ENCODE measurements at regions not wholly inside any gene's neighbourhood (a gene's known extent, or its start where the extent isn't known, plus 50 kb on each side); places are given as distances from the start of the nearest gene placed in this dataset.

GRCh38 chr12:76192416-76192815 lies 107.9 kb upstream of the NAP1L1 start:
- no peak for DNase-seq (ENCODE audit: low read depth in 2 of 2)
- TF ChIP-seq, protein P1, sequence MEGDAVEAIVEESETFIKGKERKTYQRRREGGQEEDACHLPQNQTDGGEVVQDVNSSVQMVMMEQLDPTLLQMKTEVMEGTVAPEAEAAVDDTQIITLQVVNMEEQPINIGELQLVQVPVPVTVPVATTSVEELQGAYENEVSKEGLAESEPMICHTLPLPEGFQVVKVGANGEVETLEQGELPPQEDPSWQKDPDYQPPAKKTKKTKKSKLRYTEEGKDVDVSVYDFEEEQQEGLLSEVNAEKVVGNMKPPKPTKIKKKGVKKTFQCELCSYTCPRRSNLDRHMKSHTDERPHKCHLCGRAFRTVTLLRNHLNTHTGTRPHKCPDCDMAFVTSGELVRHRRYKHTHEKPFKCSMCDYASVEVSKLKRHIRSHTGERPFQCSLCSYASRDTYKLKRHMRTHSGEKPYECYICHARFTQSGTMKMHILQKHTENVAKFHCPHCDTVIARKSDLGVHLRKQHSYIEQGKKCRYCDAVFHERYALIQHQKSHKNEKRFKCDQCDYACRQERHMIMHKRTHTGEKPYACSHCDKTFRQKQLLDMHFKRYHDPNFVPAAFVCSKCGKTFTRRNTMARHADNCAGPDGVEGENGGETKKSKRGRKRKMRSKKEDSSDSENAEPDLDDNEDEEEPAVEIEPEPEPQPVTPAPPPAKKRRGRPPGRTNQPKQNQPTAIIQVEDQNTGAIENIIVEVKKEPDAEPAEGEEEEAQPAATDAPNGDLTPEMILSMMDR (IDR thresholded peaks at IDR 0.05; ENCODE audit: low read depth, low read length): no peak
- no peak overlapping the region for H3K4me3 ChIP-seq (replicated peaks in 1 of 2; ENCODE audit: low read depth in 2 of 2, low read length in 2 of 2)

DNA sequence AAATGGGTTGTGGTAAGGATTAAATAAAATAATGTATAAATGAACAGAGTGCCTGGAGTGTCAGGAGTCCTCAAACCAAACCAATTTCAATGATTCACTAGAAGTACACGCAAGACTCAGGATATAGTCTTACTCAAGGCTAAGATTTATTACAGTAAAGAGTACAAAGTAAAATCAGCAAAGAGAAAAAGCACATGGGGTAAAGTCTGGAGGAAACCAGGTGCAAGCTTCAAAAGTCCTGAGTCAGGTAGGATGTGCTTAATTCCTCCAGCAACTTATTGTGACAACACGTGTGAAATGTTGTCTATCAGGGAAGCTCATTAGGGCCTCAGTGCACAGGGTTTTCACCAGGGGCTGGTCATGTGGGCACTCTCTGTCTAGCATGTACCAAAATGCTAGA lies 105.8 kb upstream of the NAP1L1 start:
- no peak for DNase-seq (ENCODE audit: low read depth in 2 of 2)
- TF ChIP-seq, protein P1 (IDR thresholded peaks at IDR 0.05; ENCODE audit: low read depth, low read length): no peak
- no peak overlapping the region for H3K4me3 ChIP-seq (replicated peaks in 1 of 2; ENCODE audit: low read depth in 2 of 2, low read length in 2 of 2)

GRCh38 chr12:76189851-76190250 lies 105.4 kb upstream of the NAP1L1 start:
- H3K4me3 ChIP-seq (replicated peaks in 1 of 2; ENCODE audit: low read depth in 2 of 2, low read length in 2 of 2): no peak overlapping the region
- DNase-seq (ENCODE audit: low read depth in 2 of 2): no peak
- TF ChIP-seq, protein P1 (IDR thresholded peaks at IDR 0.05; ENCODE audit: low read depth, low read length): no peak

DNA sequence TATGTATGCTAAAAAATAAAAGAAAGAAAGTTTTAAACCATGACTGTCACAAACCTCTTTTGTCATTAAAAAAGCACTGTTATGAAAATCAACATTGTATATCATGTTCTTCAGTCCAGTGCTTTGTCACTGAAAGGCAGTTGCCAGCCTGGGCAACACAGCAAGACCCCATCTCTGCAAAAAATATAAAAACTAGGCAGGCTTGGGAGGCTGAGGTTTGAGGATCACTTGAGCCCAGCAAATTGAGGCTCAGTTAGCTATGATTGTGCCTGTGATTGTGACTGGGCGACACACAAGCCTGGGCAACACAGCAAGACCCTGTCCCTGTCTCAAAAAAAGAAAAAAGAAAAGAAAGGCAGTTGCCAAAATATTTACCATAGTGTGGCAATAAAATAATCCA lies 102.7 kb upstream of the NAP1L1 start:
- no peak for DNase-seq (ENCODE audit: low read depth in 2 of 2)
- H3K4me3 ChIP-seq (replicated peaks in 1 of 2; ENCODE audit: low read depth in 2 of 2, low read length in 2 of 2): no peak overlapping the region
- TF ChIP-seq, protein P1 (IDR thresholded peaks at IDR 0.05; ENCODE audit: low read depth, low read length): no peak

GRCh38 chr12:76186131-76186906 lies 101.8 kb upstream of the NAP1L1 start:
- peak in 1 of 2 donors; percentile 76 for DNase-seq (ENCODE audit: low read depth in 2 of 2)
- TF ChIP-seq, protein P1 (IDR thresholded peaks at IDR 0.05; ENCODE audit: low read depth, low read length): no peak
- H3K4me3 ChIP-seq (replicated peaks in 1 of 2; ENCODE audit: low read depth in 2 of 2, low read length in 2 of 2): no peak overlapping the region

GRCh38 chr12:76183459-76184186 lies 99.1 kb upstream of the NAP1L1 start:
- no peak overlapping the region for H3K4me3 ChIP-seq (replicated peaks in 1 of 2; ENCODE audit: low read depth in 2 of 2, low read length in 2 of 2)
- TF ChIP-seq, protein P1 (IDR thresholded peaks at IDR 0.05; ENCODE audit: low read depth, low read length): no peak
- peak; percentile 96 to 99 for DNase-seq (ENCODE audit: low read depth in 2 of 2)
